ENCODE measurements at regions not wholly inside any gene's neighbourhood (a gene's known extent, or its start where the extent isn't known, plus 50 kb on each side); places are given as distances from the start of the nearest gene placed in this dataset.

GRCh38 chr15:62439543-62440016 lies 274.5 kb upstream of the C2CD4B start:
- DNase-seq (ENCODE audit: low read depth) = peak; percentile 55

GRCh38 chr15:62440362-62441105 lies 275.4 kb upstream of the C2CD4B start:
- no peak for DNase-seq (ENCODE audit: low read depth)

GRCh38 chr15:62444104-62445022 lies 279.3 kb upstream of the C2CD4B start:
- peak; percentile 99 for DNase-seq (ENCODE audit: low read depth)

GRCh38 chr15:62445244-62445643 lies 280.2 kb upstream of the C2CD4B start:
- no peak for DNase-seq (ENCODE audit: low read depth)

DNA sequence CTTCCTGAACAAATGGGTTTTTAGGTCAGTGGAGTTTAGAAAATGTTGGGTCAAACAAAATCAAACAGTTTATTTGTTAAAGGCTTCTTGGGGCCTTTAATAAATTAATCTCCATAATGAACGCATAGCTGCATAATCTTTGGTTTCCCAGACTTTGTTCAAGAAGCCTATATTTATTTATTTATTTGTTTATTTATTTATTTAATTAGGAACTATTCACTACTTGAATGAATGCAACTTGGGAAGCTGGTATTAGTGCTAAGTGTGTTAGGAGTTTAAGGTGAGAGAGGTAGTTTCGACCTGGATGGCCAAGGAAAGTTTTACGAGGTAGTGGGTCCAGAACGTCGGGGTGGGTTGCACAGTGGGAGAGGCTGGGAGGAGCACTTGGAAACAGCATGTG lies 281.9 kb upstream of the C2CD4B start:
- DNase-seq (ENCODE audit: low read depth) = no peak

- DNase-seq (ENCODE audit: low read depth) = no peak
Measured at GRCh38 chr15:62447742-62448141, 282.7 kb upstream of the C2CD4B start.

DNA sequence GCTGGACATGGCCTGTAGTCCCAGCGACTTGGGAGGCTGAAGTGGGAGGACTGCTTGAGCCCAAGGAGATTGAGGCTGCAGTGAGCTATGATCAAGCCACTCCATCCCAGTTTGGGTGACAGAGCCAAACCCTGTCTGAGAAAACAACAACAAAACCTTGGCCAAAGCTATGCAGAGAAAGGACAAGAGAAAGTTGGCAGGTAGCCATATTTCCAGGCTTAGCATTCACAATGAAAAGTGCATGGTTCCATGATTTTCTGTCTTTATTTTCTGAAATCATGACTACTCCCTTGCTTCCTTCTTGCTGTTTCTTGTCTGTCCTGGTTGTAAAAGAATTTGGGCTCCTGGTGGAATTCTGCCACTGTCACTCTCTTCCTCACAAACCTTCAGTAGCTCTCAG lies 284.6 kb upstream of the C2CD4B start:
- no peak for DNase-seq (ENCODE audit: low read depth)

DNA sequence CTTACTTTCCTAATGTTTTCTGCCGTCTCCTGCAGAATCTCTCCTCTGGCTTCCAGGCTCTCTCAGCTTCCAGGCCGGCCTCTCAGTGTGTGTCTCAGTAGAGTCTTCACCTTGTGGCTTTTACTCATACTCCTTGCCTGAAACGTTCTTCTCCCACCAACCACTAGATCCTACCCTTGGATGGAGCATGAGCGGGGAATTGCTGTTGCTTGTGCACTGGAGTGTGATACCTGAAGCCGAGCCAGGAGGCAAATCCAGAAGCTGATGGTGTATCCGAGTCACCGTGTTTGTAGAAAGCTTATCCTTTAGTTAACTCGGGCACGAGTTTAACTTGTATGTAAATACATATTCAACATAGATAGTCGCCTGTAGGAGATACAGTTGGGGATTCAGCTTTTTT lies 285.0 kb upstream of the C2CD4B start:
- DNase-seq (ENCODE audit: low read depth) = no peak

GRCh38 chr15:62452026-62452425 lies 286.9 kb upstream of the C2CD4B start:
- no peak for DNase-seq (ENCODE audit: low read depth)

- DNase-seq (ENCODE audit: low read depth) = no peak
Measured at GRCh38 chr15:62452667-62453066, 287.6 kb upstream of the C2CD4B start.

DNA sequence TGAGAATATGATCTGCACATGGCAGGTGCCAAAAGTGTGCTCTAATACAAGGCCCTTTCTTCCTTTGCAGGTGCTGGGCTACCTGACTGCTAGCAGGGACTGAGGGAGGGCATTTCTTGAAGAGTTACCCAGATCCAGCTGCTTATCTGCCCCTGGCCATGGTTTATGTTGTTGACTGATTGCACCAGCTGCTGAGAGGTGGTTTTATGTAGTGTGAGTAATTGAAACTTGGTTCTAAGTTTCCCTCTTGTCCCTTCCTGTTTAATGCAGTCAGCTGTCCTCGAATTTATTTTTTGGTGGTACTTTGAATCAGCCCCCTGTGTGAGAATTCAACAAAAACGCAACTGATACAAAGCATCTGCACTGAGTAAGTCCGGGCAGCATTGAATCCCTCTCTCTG lies 288.3 kb upstream of the C2CD4B start:
- DNase-seq (ENCODE audit: low read depth) = no peak

GRCh38 chr15:62453981-62454380 lies 288.9 kb upstream of the C2CD4B start:
- peak; percentile 76 for DNase-seq (ENCODE audit: low read depth)

DNA sequence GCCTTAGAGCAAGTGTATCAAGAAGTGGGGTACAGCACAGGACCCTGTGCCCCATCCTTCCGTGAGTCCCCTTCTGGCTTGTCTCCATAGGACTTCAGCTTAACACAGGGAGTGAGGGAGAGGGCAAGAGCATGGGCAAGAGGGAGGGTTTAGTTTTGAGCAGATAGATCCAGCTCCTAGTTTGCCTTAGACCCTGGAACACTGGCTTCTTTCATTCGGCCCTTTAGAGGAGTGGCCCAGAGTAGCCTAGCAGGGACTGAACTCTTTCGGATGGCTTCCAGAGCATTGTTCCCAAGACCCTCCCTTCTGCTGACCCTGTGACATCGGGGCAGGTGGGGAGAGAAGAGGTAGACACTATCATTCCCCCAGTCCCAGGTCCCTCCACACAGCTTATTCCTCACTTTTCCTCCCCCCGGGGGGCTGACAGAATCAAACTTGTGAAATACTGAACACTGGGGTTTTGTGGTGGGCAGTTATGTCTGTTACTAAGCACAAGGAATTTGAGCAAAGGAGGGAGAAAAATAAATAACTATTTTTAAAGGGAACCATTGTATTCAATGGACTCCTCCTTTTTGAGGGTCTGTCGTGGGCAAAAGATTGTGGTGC lies 289.6 kb upstream of the C2CD4B start:
- no peak for DNase-seq (ENCODE audit: low read depth)

DNA sequence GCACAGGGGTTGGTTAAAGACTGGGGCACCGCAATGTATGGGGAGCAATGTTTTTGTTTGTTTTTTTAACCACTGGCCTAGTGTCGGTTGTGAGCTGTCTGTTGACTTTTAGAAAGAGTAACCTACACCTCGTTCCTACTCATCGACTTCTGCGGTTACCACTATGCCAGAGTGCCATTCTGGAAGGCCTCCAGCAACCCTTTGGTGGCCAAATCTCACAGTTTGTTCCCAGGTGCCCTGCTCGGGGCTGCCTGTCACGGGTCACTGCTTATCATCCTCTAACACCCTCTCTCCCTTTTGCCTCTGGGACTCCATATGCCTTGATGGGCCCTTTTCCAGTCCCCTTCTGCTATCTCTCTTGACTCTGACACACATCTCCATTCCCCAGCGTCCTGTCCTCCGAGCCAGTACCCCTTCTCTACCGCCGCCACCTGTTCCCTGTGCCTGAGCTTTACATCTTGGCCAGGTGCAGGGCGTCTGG lies 290.4 kb upstream of the C2CD4B start:
- no peak for DNase-seq (ENCODE audit: low read depth)

DNA sequence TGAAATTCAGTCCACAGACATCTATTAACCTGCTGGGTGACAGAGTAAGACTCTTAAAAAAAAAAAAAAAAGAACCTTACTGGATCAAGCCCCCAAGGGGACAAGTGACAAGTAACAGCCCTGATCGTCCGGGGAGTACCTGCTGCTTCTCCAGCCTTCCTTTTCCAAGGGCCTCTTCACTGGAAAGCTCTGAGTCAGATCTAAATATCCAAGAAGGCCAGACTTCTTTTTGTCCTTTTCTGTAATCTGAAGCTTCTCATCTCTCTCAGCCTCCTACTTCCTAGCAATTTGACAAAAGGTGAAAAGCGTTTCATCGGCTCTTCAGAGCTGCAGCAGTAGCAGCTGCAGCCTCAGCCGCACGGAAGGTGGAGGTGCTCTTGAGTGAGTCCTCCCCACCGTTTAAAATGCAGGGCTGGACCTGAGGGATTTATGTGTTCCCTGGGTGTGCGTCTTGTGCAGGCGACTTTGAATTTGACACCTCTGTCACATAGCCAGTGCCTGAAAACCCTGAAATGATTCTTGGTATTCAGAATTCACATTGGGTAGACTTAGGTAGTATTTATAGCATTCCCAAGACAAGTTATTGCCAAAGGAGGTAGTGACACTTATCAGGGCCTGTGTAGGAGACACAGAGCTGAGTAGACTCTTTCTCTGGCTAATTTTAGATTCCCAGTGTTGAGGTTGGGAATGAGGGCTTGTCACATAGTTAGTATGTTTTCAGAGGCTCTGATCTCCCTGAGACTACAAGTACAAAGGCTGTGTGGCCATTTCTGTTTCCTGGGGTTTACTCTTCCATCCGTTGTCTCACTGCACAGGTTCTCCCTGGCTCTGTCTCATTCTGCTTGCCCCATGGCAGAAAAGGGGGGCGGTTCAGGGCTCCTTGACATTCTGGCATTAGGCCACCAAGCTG lies 291.2 kb upstream of the C2CD4B start:
- DNase-seq (ENCODE audit: low read depth) = no peak

DNA sequence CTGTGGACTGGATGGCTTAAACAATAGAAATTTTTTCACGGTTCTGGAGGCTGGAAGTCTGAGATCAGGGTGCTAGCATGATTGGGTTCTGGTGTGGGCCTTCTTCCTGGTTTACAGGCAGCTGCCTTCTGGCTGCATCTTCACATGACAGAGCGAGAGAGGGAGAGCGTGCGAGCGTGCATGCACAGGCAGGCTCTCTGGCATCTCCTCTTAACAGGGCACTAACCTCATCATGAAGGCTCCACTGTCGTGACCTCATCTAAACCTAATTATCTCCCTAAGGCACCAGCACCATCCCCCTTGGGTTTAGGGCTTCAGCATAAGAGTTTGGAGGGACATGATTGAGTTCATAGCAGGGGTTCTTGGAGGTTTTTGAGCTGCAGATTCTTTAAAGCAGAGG lies 292.0 kb upstream of the C2CD4B start:
- DNase-seq (ENCODE audit: low read depth) = no peak

- DNase-seq (ENCODE audit: low read depth) = no peak
Measured at GRCh38 chr15:62459875-62460274, 294.8 kb upstream of the C2CD4B start.

- no peak for DNase-seq (ENCODE audit: low read depth)
Measured at GRCh38 chr15:62462268-62462667, 297.2 kb upstream of the C2CD4B start.

DNA sequence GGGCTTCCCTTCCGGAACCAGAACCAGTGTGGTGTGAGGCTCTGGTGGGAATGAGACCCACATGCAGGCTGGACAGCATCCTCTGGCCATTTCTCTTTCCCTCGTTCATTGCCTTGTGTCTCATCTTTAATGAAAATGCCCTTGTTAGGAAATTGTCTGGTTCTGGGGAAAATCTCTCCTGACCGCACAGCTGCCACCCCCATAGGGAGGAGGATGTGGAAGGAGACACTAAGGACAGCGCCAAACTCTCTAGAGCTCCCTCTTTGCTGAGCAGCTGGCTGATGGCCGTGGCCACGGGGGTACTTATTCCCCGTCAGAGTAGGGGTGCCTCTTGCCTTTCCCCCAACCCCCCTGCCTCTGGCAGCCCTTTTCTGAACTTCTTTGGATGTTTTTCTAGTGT lies 297.6 kb upstream of the C2CD4B start:
- no peak for DNase-seq (ENCODE audit: low read depth)

DNA sequence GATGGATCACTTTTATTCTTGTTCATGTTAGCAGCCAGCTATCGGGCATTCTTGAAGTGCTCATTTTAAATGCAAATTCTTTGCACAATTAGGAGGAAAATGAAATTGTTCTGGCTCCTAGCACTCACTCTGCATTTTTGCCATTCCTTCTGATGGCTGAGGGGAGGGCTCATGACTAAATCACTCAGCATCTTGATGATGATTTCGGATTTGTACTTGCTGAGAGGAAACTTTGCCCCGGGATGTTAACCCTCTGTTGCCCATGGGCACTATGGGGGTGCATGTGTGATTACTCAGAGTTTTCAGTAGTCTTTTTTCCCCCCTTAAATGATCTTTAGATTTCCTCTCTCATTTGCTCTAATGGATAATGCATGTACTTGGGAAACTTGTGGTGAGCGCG lies 299.6 kb upstream of the C2CD4B start:
- no peak for DNase-seq (ENCODE audit: low read depth)

GRCh38 chr15:62465173-62465572 lies 300.1 kb upstream of the C2CD4B start:
- no peak for DNase-seq (ENCODE audit: low read depth)

DNA sequence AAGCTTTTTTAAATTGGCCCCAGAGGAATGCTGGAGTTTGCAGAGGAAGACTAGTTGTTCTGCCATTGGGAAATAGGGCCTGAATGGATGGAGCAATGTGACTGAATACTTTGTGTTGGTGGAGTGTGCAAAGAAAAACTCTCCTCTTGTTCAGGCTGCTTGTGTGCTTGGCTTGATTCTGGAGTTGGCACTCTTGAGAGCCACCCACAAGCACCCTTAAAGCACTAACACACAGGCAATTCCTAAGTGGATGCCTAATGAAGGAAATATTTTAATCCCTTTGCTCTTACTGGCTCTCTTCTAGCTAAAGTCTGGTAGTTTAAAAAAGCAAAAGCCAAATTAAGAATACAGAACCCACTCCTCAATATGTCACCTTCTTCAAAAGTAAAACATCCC lies 304.4 kb upstream of the C2CD4B start:
- DNase-seq (ENCODE audit: low read depth) = no peak

Measured in stromal cell of bone marrow (primary cell).